HuH-7 (cell line): ENCODE measurements at regions not wholly inside any gene's neighbourhood (a gene's known extent, or its start where the extent isn't known, plus 50 kb on each side); places are given as distances from the start of the nearest gene placed in this dataset.
"Not testable (repeated sequence)": the region's sequence is repeated elsewhere in the genome, so short reads cannot be mapped to it uniquely, and the experiment has no call there.

Experiments
- DNase-seq: peaks from one replicate; pipeline ENCODE4 v3.0.0; 2011; ENCODE audit warnings: low spot score

- no peak for DNase-seq
Observed at GRCh38 chr11:100584201-100584985, 102.7 kb upstream of the ARHGAP42 start.

DNA sequence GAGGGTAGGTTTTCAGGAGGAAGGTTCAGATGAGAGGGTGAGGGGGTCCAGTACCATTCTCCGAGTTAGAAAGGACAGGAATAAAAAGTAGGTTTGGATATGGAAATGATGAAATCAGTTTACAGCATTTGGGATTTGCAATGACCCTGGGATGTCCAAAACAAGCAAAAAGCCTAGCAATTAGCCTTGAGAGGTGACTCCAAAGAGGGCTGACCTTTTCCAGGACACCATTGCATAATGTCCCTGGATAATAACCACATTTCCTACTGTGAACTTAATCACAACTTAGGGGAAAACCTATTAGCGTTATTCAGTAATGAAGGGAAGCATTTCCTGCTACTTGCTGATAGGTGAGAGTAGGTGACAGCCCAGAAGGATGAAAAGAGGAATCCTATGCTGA lies 101.4 kb upstream of the ARHGAP42 start:
- no peak for DNase-seq

DNA sequence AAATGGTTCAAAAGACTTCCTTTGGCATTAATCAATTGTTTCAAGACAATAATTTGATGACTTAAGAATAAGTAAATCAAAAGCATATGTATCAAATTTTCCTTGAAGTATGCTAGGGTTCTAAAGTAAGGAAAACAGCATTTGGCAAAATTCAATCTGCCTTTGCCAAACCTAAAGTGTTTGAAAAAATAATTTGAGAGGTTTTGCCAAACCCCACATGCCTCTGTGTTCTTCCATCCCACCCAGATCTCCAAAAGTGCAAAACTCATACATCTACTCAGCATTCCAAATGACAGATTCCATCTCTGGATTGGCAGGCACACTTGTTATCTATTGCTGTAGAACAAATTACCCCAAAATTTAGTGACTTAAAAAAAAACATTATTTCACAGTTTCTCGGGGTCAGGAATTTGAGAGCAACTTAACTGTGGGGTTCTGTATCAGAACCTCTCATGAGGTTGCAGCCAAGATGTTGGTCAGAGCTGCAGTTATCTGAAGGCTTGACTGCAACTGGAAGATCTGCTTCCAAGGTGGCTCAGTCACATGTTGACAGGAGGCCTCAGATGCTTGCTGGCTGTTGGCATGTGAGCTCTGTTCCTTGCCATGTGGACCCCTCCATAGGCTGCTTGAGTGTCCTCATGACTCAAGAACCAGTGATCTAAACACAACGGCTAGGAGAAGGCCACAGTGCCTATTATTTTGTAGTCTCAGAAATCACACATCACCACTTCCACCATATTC lies 100.6 kb upstream of the ARHGAP42 start:
- DNase-seq = no peak

DNA sequence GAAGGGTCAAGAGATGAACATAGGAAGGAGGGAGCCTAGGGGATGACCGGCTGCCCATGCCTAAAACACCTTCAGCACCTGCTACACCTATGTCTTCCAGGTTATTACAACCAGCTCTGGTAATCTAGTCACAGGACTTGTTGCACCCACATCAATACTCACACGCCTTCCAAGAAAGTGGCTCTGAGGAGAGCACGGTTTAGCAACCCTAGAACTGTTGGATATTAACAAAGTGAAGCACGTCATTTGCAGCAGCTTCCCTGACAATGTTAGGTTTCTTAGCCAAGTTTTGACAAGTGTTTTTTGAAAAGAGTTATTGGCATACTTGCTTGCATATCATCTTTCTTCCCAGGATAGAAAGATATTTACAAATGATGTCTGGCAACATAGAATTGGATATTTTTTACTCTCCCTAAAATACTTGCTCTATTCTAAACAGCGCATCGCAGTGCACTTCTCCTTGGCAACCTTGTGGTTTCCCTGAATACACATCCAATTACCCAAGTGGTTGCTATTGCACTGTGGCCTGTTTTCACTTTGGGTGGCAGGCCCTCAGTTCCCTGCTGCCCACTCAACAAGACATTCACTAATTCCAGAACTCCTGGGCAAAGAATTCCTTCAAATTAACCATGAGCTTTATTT lies 94.3 kb upstream of the ARHGAP42 start:
- DNase-seq = no peak

DNA sequence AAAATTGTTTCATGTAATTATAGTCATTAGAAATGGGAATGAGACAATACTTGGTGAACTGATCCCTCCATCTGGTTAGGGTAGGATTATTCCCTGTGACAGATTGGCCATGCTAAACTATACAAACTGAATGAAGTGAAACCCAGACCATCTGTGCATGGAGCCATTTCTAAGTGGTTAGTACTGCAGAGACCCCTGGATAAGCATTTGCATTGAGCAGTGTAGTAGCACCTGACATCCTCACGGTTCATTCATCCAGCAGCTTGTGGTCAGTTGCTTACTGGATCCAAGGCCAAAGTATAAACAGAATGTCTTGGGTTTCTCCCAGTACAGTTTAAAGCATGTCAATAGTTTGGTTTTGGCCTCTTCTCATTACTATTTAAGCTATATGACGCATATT lies 93.8 kb upstream of the ARHGAP42 start:
- no peak for DNase-seq

GRCh38 chr11:100594320-100594719 lies 92.8 kb upstream of the ARHGAP42 start:
- no peak for DNase-seq

- no peak for DNase-seq
Observed at GRCh38 chr11:100600941-100601340, 86.1 kb upstream of the ARHGAP42 start.

DNA sequence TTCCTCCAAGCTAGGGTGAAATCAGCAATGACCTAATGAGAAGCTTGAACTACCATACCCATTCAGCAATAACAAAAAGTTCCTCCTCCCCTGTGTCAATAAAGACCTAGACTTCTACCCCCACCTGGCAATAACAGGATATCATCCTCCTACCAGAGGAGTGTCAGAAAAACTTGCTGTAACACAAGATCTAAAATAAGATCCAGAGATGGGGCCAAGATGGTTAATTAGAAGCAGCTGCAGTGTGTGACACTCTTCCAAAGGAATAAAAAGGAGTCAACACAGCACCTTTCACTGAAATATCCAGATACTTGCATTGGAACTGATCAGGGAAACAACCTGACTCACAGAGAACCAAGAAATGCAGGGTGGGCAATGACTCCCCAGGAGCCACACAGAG lies 84.4 kb upstream of the ARHGAP42 start:
- DNase-seq = no peak

DNA sequence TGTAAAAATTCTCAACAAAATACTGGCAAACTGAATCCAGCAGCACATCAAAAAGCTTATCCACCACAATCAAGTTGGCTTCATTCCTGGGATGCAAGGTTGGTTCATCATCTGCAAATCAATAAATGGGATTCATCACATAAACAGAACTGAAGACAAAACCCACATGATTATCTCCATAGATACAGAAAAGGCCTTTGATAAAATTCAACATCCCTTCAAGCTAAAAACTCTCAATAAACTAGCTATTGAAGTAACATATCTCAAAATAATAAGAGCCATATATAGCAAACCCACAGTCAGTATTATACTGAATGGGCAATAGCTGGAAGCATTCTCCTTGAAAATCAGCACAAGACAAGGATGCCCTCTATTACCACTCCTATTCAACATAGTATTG lies 79.3 kb upstream of the ARHGAP42 start:
- not testable (repeated sequence) for DNase-seq

DNA sequence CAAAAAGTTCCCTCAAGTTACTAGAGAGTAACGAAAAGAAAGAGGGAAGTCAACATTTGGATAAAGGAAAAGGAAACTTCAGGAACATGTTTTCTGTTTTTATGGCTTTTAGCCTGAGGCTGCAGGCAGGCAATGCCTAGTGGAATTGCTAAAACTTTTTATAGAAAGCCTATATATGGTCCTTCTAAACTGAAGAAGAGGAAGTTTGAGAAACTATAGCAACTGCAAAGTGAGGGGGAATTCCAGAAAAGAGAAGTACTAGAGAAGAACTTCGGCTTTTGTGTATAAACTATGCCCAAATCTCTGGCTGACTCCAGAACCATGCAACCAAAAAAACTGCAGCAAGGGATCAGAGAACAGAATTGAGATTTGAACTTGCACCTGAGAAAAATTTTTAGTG lies 74.3 kb upstream of the ARHGAP42 start:
- no peak for DNase-seq

- no peak for DNase-seq
Observed at GRCh38 chr11:100618914-100619313, 68.2 kb upstream of the ARHGAP42 start.

DNA sequence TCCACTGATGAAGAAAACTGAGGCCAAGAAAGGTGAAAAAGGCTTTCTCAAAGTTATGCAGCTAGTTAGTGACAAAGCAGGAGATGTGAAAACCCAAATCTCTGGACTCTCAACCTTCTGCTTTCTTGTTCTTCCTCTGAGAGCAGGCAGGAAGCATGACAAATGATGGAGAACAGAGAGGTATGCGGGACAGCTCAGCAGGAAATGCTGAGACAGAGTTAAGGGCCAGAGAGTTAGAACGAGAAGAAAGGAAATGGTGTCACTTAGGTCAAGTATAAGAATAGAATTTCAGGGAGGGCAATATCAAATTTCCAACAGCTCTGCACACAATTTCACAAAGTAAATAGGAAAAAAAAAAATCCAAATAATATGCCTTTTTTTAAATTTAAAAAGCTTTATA lies 67.6 kb upstream of the ARHGAP42 start:
- no peak for DNase-seq

DNA sequence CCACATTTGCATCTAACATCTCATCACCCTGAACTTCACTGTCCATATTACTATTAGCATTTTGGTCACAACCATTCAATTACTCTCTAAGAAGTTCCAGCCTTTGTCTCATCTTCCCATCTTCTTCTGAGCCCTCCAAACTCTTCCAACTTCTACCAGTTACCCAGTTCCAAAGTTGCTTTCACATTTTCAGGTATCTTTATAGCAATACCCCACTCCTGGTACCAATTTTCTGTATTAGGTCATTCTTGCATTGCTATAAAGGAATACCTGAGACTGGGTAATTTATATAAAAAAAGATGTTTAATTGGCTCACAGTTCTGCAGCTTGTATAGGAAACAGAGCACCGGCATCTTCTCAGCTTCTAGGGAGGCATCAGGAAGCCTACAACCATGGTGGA lies 64.7 kb upstream of the ARHGAP42 start:
- no peak for DNase-seq

GRCh38 chr11:100624346-100624745 lies 62.7 kb upstream of the ARHGAP42 start:
- DNase-seq = no peak

DNA sequence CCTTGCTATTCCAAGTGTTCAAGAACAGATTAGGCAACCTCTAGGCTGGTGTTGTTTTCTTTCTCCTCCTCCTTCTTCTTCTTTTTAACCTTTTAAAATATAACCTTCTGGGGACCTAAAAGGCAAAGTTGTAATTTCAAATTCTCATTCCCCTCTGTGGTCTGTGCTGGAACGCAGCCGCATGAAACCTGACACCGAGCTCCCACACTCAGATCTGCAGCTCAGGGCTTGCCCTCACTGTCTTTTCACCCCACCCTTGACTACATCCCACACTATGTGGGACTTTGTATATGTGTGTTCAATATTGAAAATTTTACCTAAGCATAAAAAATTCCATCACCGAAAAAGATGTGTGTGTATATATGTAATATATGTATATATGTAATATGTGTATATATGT lies 62.0 kb upstream of the ARHGAP42 start:
- no peak for DNase-seq

DNA sequence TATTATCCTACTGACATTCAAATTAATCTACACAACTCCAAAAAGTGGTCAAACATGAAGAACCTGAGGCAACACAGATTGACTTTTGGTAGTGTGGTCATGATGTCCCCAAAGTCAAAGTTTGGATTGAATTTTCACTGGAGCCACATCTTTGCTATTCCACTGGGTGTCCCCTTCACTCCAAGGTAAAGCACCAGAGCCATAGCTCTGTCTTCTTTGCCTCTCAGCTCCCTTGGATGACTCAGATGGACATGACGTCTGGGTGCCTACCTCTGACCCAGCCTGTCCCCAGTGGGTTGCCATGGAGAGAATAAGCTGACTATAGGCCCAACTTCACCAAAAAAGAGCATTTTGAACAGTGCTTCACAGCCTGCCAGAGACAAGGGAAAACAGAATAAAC lies 57.4 kb upstream of the ARHGAP42 start:
- no peak for DNase-seq

DNA sequence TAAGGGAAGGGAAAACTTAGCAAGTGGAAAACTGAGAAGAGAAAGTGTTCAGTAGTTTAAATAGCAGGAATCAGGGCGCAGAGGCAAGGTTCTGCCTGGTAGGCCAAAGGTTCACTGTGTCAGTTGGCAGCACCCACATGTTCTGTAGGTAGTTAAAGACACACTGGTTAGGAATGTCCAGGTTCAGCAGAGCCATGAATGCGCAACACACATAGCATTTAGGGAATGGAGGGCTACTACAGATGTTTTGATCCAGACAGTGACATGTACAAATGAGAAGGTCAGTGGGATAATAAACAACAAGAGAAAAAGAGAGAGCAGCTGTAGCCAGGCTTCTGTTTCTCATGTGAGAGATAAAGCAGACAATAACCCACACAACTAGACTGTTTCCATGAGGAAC lies 56.2 kb upstream of the ARHGAP42 start:
- DNase-seq = no peak

GRCh38 chr11:100631316-100631715 lies 55.8 kb upstream of the ARHGAP42 start:
- no peak for DNase-seq

GRCh38 chr11:100632941-100633452 lies 54.1 kb upstream of the ARHGAP42 start:
- peak; percentile 10 for DNase-seq

DNA sequence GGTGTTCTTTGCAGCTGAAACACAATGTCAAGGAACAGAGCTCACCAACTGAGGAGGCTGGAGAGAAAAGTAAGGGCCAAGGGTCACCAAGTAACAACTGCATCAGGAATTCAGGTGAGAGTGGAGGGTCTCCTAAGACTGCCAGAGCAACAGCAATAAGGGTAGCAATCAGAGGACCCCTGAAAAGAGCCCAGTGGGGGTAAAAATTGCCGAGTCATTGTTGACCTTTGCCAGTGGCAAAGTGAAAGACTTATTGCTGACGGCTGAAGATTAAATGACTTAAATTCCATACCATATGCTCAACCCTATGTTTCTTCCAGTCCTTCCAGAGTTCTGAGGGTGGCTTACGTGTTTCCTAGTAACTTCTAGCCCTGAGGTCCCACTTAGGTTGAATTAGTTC lies 51.9 kb upstream of the ARHGAP42 start:
- DNase-seq = no peak

DNA sequence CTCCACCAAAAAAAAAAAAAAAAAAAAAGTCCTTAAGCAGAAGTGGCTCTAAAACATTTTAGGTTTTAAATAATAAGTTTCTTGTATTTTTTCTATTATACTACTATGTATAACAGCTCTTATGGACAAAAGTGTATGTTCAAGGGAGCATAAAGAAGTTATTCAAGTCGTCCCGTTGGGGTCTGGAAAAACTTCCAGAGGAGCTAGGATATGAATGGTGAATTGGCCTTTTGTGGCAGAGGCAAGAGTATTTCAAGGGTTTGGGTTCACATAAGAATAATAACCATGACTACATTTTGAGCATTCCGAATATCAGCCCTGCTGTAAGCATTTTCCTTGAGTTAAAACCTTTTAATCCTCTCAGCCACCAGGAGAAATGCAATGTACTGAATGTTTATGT lies 50.6 kb upstream of the ARHGAP42 start:
- no peak for DNase-seq
